HL-60/S4 treated with retinoic acid at 250 ng/mL for 4 days and 3 days (cell line): ENCODE measurements at regions not wholly inside any gene's neighbourhood (a gene's known extent, or its start where the extent isn't known, plus 50 kb on each side); places are given as distances from the start of the nearest gene placed in this dataset.

Source experiments
- in situ Hi-C: fragments of 300-500 bp; cut with MboI; formaldehyde crosslinking; loops from 2 replicates; pipeline ENCODE4 v1.7.0; 2022; ENCODE audit warnings: low sequenced_read_pairs

GRCh38 chr7:50174948-50175347 is 81.9 kb upstream of the ZPBP start:
- in situ Hi-C loops: loop anchor here (25.0 kb wide), 1 partner anchor 637 kb away; no protein-coding TSS in a partner anchor

DNA sequence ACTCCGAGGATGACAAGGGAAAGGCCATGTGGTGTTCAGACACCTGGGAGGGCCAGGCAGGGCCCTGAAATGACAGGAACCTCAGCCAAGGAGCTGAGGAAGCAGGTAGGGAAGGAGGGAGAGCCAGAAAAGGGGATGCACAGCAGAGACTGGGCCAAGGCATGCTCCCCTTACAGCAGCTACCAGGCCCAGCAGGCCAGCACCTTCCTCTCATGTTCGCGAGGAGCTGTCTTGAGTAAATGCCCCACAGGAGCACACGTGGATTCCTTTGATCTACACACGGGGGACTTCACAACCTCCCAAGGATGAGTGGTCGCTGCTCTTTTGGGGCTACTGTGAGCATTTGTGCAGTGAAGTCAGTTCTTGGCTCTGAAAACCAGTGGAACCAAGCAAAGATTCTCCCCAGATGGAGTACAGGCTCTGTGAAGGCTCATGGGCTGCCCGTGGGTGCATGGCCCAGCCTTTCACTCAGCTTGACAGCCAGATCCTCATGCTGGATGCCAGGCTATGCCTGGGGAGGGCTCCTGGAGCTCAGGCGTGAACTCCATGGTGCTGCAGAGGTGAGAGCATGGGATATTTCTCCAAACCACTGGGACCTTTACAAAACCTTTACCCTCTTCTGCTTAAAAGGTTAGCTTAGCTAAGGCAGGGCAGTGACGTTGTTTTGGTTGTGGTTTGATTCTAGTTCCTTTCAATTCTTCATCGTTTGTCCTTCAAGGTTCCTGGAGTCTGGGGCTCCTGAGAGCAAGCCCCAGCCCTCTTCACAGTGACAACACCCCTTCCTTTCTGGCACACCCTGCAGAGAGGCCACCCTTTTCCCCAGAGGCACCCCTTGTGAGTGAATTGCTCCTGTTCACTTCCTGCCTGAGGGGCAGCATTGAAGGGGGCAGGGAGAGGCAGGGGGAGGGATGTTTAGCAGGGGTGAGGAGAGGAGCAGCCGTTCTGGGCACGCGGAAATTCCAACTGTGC is 74.2 kb upstream of the ZPBP start:
- in situ Hi-C loops: loop anchor here (25.0 kb wide), 1 partner anchor 645 kb away; no protein-coding TSS in a partner anchor

GRCh38 chr7:50164559-50165170 is 71.6 kb upstream of the ZPBP start:
- in situ Hi-C loops: loop anchor here (25.0 kb wide), 1 partner anchor 648 kb away; no protein-coding TSS in a partner anchor

DNA sequence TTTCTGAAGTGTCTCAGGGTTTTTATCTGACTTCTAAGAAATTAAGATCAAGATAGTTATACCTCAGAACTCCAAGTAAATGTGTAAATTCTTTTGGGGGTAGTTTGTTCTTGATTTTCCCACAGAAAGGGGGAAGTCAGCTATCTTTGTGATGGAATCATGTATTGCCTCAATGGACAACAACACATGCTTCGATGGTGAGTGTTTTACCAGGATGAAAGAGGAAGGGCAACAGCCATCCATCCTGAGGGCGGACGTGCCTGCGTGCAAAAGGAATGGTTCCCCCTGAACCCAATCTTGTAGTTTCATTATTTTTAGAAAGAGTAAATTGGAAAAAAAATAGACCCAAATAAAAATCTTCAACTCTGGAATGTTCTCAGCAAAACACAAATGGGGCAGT is 67.2 kb upstream of the ZPBP start:
- in situ Hi-C loops: loop anchor here (25.0 kb wide), 1 partner anchor 652 kb away; no protein-coding TSS in a partner anchor

DNA sequence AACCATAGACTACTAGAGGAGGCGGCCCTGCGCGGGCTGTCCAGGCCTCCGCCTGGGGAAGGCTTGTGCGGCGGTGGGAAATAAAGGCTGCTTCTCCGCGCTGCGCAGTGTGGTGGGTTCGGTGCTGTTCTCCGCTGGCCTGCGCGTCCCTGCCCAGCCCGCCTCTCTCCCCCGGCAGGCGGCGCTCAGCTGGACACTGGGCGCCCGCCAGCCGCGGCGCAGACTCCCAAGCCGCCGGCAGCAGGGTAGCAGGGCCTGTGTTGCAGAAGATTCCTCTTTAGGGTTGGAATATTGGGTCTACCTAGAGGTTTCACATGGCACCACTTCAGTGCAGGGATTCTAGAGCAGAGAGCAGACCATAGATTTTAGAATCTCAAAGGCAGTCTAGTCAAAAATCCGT is 66.1 kb upstream of the ZPBP start:
- in situ Hi-C loops: loop anchor here (25.0 kb wide), 1 partner anchor 653 kb away; no protein-coding TSS in a partner anchor

DNA sequence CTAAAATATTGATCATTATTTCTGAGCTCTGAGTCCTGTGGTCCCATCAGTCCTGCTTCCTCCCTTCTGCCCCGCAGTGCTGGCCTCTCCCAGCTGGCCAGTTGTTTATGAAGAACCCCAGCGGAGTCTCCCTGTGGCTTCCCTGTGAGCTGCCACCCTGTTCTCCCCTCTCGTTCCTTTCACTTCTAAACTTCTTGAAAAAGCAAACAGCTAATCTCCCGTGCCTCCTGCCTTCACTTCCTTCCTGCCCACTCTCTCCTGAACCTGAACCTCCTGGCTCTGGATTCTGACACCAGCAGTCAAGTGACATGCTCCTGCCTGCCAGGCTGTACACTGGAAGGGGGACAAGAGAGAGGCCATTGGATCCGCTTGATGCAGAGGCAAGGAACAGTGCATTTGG is 63.7 kb upstream of the ZPBP start:
- in situ Hi-C loops: loop anchor here (25.0 kb wide), 1 partner anchor 656 kb away; no protein-coding TSS in a partner anchor

DNA sequence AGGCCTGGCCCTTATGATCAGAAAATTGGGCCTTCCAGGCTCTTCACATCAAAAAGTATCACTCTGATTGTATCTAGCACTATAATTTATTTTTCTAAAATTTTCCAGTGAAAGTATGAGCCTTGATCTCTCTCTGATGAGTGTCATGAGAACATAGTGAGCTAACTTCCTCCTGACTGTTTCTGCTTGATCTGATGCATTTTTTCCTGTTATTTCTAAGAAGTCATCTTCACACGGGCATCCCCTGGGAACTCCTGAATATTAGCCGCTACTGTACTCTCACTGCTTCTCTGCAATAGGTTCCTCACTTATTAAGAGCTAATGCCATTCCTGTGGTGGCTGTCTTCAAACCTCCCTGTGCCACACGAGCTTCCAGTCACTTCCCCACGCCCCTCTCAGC is 63.1 kb upstream of the ZPBP start:
- in situ Hi-C loops: loop anchor here (25.0 kb wide), 1 partner anchor 656 kb away; no protein-coding TSS in a partner anchor

GRCh38 chr7:50155755-50156154 is 62.7 kb upstream of the ZPBP start:
- in situ Hi-C loops: loop anchor here (25.0 kb wide), 1 partner anchor 657 kb away; no protein-coding TSS in a partner anchor

DNA sequence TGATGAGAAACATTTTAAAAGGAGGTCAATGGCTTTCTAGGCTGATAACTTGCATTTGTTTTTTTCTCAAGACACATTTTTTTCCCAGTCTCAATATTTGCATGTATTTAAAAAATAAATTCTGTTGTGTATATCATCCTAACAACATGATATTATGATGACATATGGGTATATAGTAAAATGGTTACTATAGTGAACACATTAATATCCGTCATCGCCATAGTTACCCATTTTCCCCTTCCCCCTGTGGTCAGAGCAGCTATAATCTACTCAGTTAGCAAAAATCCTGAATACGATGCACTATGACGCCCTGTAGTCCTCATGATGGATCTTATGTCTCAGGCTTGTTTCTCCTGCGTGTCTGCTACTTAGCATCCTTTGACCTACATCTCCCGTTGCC is 60.9 kb upstream of the ZPBP start:
- in situ Hi-C loops: loop anchor here (25.0 kb wide), 1 partner anchor 658 kb away; no protein-coding TSS in a partner anchor

GRCh38 chr7:50153148-50153547 is 60.1 kb upstream of the ZPBP start:
- in situ Hi-C loops: loop anchor here (25.0 kb wide), 1 partner anchor 659 kb away; no protein-coding TSS in a partner anchor

- in situ Hi-C loops: loop anchor here (25.0 kb wide), 1 partner anchor 660 kb away; no protein-coding TSS in a partner anchor
These were observed 59.4 kb upstream of the ZPBP start for GRCh38 chr7:50152486-50152885.

DNA sequence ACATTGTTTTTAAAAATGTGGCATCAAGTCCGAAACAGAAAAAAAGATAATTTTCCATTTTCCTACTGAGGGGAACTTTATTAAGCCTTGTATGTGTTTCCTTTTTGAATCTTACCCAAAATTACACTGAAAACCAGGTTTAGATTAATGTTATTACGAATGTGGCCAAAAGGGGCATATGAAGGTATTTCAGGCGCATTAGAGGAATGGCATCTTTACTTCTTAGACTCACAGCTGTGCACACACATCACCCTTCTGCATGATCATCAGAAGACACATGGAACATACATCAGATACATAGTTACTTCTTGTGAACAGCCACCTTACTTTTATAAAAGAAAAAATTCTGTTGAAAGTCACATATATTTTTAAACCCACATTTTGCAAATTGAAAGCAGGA is 58.6 kb upstream of the ZPBP start:
- in situ Hi-C loops: loop anchor here (25.0 kb wide), 1 partner anchor 661 kb away; no protein-coding TSS in a partner anchor

DNA sequence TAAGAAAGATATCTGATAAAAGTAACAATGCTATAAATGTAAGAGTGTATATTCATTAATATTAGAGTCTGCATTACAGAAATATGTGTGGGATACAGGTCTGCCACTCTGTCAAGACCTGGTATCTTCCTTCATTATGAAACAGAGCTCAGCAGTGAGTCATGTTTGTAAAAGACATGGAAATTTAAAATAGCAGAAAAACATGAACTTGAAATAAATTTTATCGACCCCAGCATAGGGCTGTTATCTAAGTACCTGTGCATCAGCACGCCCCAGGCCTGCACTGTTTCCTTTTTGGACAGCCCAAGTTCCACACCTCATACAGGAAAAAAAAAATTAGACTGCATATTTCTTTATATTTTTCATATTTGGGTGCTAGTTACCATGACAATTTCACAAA is 58.0 kb upstream of the ZPBP start:
- in situ Hi-C loops: loop anchor here (25.0 kb wide), 1 partner anchor 661 kb away; no protein-coding TSS in a partner anchor

- in situ Hi-C loops: no loop called here
These were observed 56.3 kb upstream of the ZPBP start for GRCh38 chr7:50149369-50149768.

DNA sequence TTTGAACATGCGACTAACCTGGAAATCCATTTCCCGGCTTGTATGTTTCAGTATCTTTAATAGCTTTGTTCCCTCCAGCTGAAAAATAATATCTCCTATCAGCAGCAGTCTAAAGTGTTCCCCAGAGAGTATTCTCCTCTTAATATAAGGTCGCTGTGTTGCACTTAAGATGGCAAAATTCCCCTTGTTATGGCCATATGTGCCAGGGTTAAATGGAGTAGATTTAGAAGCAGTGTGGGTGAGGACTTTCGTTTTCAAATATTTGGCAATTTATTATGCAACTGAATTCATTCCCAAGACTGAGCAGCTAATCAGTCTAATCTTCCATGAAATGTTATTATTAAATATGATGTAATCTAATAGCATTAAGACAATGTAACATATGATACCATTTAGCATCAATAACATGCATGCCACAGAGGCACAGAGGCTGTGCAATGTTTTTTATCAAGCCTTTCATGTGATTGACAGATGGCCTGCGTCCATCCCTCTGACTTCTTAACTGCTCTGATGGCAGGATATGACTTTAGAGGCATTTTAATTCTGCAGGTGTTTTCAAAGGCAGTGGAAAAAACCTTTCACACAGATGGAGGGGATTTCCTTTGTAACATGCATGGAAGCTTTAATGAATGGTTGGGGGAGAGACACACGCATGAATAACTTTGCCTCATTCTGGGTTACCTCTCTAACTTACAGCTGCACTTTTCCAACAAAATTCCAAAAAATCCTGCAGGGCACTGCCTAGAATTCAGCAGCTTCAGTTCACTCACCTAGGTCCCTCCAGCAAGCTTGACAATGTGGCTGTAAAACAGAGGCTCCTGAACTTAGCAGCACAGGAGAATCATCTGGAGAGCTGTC is 55.1 kb upstream of the ZPBP start:
- in situ Hi-C loops: no loop called here

- in situ Hi-C loops: no loop called here
These were observed 53.6 kb upstream of the ZPBP start for GRCh38 chr7:50146692-50147091.

DNA sequence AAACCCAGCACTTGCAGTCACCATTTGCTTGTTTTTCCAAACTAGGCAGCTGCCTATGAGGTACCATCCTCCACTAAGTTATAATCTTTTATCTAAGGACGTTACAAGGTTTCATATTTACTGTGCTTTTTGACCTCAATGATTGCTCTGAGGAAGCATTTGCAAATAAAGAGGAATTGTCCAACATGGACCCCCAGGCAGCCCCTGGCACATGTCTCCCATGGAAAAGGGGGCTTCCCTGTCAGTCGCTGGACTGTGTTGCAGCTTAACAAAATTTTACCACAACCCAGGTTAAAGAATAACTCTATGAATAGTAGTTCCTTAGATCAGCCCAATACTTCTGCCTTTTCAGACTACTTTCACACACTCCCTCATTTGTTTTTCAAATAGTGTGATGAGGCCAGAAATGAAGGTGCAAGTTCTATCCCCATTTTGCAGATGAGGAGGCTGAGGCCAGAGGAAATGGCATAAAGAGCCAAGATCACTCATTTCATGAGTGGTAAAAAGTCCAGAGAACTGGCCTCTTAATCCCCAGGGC is 52.8 kb upstream of the ZPBP start:
- in situ Hi-C loops: no loop called here

- in situ Hi-C loops: no loop called here
These were observed 52.2 kb upstream of the ZPBP start for GRCh38 chr7:50145226-50145625.
